C1 segment of cervical spinal cord (tissue), 14 donors: ENCODE measurements at regions not wholly inside any gene's neighbourhood (a gene's known extent, or its start where the extent isn't known, plus 50 kb on each side); places are given as distances from the start of the nearest gene placed in this dataset.

Experiments used
- DNase-seq, 14 donors: peaks; one replicate each; lab custom pipeline; 2025; lab: John Stamatoyannopoulos, UW

DNA sequence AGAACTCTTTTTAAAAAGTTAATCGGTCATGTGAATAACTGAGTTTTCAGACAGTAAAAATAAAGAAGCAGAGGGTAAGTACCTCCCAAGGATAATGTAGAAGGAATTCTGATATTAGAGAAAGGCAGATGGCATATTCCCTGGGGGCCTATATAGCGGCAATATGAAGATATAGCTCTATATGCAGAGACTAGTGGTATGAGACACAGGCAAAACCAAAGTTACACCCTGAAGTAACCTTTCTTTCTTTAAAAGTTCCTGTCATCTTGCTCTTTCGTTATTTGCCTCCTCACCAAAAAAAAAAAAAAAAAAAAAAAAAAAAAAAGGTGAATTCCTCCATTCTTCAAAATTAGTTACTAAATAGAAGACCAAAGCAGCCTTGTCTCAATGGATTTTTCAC is 76.2 kb upstream of the ARHGAP32 start:
- DNase-seq, result no peak

- DNase-seq, result no peak
Observed at GRCh38 chr11:129267716-129268115, 75.6 kb upstream of the ARHGAP32 start.

GRCh38 chr11:129266536-129266935 is 74.4 kb upstream of the ARHGAP32 start:
- no peak for DNase-seq

GRCh38 chr11:129265125-129265788 is 73.1 kb upstream of the ARHGAP32 start:
- DNase-seq, result no peak

GRCh38 chr11:129264114-129264513 is 72.0 kb upstream of the ARHGAP32 start:
- DNase-seq, result no peak

- DNase-seq, result no peak
Observed at GRCh38 chr11:129260750-129261149, 68.6 kb upstream of the ARHGAP32 start.

GRCh38 chr11:129259931-129260348 is 67.8 kb upstream of the ARHGAP32 start:
- DNase-seq, result peak in 7 of 14 donors; percentile 7 to 48 (median 27)

- no peak for DNase-seq
Observed at GRCh38 chr11:129258205-129258604, 66.1 kb upstream of the ARHGAP32 start.

DNA sequence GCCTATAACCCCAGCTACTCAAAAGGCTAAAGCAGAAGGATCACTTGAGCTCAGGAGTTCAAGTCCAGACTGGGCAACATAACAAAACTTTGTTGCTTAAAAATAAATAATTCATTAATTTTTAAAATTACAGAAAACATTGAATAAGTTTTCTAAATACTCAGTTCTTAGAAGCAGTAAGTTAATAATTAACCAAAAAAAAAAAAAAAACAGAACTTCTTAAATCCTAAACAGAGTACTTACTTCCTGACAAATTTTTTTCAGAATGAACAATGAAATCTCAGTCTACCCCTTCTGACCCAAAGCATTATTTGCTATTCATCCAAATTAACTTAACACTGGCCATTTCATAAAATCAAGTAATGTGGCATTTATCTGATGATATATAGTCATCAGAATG is 65.4 kb upstream of the ARHGAP32 start:
- DNase-seq, result no peak

DNA sequence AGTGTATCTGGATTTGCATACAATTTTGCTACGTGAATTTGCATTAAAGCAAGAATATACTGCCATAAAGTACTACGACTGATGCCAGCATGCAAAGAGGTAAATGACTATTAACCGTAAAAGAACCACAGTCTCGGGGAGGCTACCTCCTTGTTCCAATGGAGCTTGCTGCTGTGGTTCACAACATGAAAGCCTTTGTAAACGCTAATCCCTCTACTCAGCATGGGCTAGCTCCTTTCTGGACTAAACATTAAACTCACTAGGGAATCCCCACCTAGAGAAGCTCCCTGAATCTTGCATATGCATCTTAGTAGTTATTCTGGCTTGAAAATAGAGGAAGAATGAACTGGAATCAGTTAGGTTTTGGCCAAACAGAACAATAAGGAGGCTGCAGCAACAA is 60.5 kb upstream of the ARHGAP32 start:
- no peak for DNase-seq

GRCh38 chr11:129251067-129251466 is 58.9 kb upstream of the ARHGAP32 start:
- no peak for DNase-seq

- no peak for DNase-seq
Observed at GRCh38 chr11:129249923-129250322, 57.8 kb upstream of the ARHGAP32 start.

GRCh38 chr11:129249351-129249750 is 57.2 kb upstream of the ARHGAP32 start:
- no peak for DNase-seq

GRCh38 chr11:129248618-129249017 is 56.5 kb upstream of the ARHGAP32 start:
- no peak for DNase-seq

DNA sequence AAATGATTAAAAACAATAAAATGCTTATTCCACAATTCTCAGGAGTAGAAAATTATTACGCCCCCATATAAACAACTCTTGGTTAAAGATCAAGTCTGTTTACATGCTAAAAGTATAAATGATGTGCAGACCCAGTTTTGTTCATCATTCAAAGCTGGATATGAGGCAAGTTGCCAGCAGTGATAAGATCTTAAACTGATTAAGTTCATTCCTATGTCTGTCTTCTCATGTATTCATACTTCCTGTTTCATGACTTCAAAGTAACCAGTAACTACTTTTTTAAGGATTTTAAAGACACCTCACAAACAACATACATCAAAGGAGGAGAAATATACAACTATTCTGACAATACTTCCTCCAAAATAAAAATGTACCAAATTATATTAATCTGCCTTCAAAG is 55.0 kb upstream of the ARHGAP32 start:
- DNase-seq, result no peak

DNA sequence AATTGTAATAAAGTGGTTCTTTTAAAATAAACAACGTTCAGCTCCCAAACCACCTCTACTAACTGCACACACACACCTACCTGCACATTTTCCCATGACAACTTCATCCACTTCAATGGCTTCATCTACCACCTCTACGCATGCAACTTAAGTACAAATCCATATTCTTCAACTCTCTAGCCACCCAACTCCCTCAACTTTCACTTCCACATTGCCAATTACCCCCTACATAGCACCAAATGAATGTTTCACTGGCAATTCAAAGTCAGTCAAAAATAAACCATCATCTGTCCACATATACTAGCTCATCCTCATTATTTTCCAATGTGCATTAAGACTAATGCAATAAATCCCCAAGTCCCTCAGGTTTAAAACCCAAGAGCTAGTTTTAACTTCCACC is 50.7 kb upstream of the ARHGAP32 start:
- no peak for DNase-seq
